ENCODE measurements at regions not wholly inside any gene's neighbourhood (a gene's known extent, or its start where the extent isn't known, plus 50 kb on each side); places are given as distances from the start of the nearest gene placed in this dataset.

GRCh38 chr21:28738420-28738704 is 254.3 kb downstream of the LTN1 start:
- H3K27me3 ChIP-seq (ENCODE audit: control insufficient read depth in 3 of 3, insufficient read depth in 3 of 3, low read length in 2 of 3): no peaks in the 10 kb centered on the region
- TF ChIP-seq, protein P1, sequence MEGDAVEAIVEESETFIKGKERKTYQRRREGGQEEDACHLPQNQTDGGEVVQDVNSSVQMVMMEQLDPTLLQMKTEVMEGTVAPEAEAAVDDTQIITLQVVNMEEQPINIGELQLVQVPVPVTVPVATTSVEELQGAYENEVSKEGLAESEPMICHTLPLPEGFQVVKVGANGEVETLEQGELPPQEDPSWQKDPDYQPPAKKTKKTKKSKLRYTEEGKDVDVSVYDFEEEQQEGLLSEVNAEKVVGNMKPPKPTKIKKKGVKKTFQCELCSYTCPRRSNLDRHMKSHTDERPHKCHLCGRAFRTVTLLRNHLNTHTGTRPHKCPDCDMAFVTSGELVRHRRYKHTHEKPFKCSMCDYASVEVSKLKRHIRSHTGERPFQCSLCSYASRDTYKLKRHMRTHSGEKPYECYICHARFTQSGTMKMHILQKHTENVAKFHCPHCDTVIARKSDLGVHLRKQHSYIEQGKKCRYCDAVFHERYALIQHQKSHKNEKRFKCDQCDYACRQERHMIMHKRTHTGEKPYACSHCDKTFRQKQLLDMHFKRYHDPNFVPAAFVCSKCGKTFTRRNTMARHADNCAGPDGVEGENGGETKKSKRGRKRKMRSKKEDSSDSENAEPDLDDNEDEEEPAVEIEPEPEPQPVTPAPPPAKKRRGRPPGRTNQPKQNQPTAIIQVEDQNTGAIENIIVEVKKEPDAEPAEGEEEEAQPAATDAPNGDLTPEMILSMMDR (IDR thresholded peaks at IDR 0.05; ENCODE audit: control extremely low read depth, extremely low read depth): no peak
- WGBS, 2 donors: 80 to 81% methylated on average over 5 of the region's 5 CpGs
- no peak overlapping the region for H3K9ac ChIP-seq (ENCODE audit: insufficient read depth in 1 of 2, low read length in 2 of 2)
- peak overlapping the region in 1 of 2 donors; percentile 35 for H3K27ac ChIP-seq (ENCODE audit: low read depth in 1 of 2, low read length in 1 of 2)
- no peaks in the 10 kb centered on the region for H3K36me3 ChIP-seq (ENCODE audit: control insufficient read depth in 4 of 4, insufficient read depth in 4 of 4, low read length in 4 of 4)
- H3K9me3 ChIP-seq (ENCODE audit: control insufficient read depth in 4 of 4, insufficient read depth in 3 of 4, low read length in 3 of 4): no peaks in the 10 kb centered on the region
- DNase-seq: no peak
- ATAC-seq (ENCODE audit: insufficient read depth, low FRiP score): no peak
- H3K4me1 ChIP-seq (ENCODE audit: control insufficient read depth in 5 of 5, insufficient read depth in 5 of 5, low read length in 5 of 5): peaks cover 0 to 14% (median 4%) of the 10 kb centered on the region in 5 donors
- H3K4me3 ChIP-seq: no peak overlapping the region

GRCh38 chr21:28737674-28738419 is 254.8 kb downstream of the LTN1 start:
- TF ChIP-seq, protein P1 (IDR thresholded peaks at IDR 0.05; ENCODE audit: control extremely low read depth, extremely low read depth): no peak
- no peaks in the 10 kb centered on the region for H3K27me3 ChIP-seq (ENCODE audit: control insufficient read depth in 3 of 3, insufficient read depth in 3 of 3, low read length in 2 of 3)
- H3K4me3 ChIP-seq: no peak overlapping the region
- no peaks in the 10 kb centered on the region for H3K9me3 ChIP-seq (ENCODE audit: control insufficient read depth in 4 of 4, insufficient read depth in 3 of 4, low read length in 3 of 4)
- peaks cover 0 to 14% (median 4%) of the 10 kb centered on the region in 5 donors for H3K4me1 ChIP-seq (ENCODE audit: control insufficient read depth in 5 of 5, insufficient read depth in 5 of 5, low read length in 5 of 5)
- H3K36me3 ChIP-seq (ENCODE audit: control insufficient read depth in 4 of 4, insufficient read depth in 4 of 4, low read length in 4 of 4): no peaks in the 10 kb centered on the region
- no peak for ATAC-seq (ENCODE audit: insufficient read depth, low FRiP score)
- H3K9ac ChIP-seq (ENCODE audit: insufficient read depth in 1 of 2, low read length in 2 of 2): no peak overlapping the region
- 55 to 75% methylated on average over 3 of the region's 3 CpGs for WGBS, 2 donors
- H3K27ac ChIP-seq (ENCODE audit: low read depth in 1 of 2, low read length in 1 of 2): no peak overlapping the region
- peak; percentile 26 to 48 (median 41) for DNase-seq

GRCh38 chr21:28734522-28735175 is 258.0 kb downstream of the LTN1 start:
- no peak overlapping the region for H3K9ac ChIP-seq (ENCODE audit: insufficient read depth in 1 of 2, low read length in 2 of 2)
- H3K4me1 ChIP-seq (ENCODE audit: control insufficient read depth in 5 of 5, insufficient read depth in 5 of 5, low read length in 5 of 5): peaks cover 1 to 14% (median 6%) of the 10 kb centered on the region in 5 donors
- ATAC-seq (ENCODE audit: insufficient read depth, low FRiP score) (no peak), DNase-seq (no peak)
- H3K27ac ChIP-seq (ENCODE audit: low read depth in 1 of 2, low read length in 1 of 2): no peak overlapping the region
- 82 to 89% methylated on average over 4 of the region's 4 CpGs for WGBS, 2 donors
- TF ChIP-seq, protein P1 (IDR thresholded peaks at IDR 0.05; ENCODE audit: control extremely low read depth, extremely low read depth): no peak
- no peaks in the 10 kb centered on the region for H3K36me3 ChIP-seq (ENCODE audit: control insufficient read depth in 4 of 4, insufficient read depth in 4 of 4, low read length in 4 of 4)
- H3K4me3 ChIP-seq: no peak overlapping the region
- H3K27me3 ChIP-seq (ENCODE audit: control insufficient read depth in 3 of 3, insufficient read depth in 3 of 3, low read length in 2 of 3): no peaks in the 10 kb centered on the region
- no peaks in the 10 kb centered on the region for H3K9me3 ChIP-seq (ENCODE audit: control insufficient read depth in 4 of 4, insufficient read depth in 3 of 4, low read length in 3 of 4)

All from lung (tissue), 11 donors.